ENCODE measurements at regions not wholly inside any gene's neighbourhood (a gene's known extent, or its start where the extent isn't known, plus 50 kb on each side); places are given as distances from the start of the nearest gene placed in this dataset.

DNA sequence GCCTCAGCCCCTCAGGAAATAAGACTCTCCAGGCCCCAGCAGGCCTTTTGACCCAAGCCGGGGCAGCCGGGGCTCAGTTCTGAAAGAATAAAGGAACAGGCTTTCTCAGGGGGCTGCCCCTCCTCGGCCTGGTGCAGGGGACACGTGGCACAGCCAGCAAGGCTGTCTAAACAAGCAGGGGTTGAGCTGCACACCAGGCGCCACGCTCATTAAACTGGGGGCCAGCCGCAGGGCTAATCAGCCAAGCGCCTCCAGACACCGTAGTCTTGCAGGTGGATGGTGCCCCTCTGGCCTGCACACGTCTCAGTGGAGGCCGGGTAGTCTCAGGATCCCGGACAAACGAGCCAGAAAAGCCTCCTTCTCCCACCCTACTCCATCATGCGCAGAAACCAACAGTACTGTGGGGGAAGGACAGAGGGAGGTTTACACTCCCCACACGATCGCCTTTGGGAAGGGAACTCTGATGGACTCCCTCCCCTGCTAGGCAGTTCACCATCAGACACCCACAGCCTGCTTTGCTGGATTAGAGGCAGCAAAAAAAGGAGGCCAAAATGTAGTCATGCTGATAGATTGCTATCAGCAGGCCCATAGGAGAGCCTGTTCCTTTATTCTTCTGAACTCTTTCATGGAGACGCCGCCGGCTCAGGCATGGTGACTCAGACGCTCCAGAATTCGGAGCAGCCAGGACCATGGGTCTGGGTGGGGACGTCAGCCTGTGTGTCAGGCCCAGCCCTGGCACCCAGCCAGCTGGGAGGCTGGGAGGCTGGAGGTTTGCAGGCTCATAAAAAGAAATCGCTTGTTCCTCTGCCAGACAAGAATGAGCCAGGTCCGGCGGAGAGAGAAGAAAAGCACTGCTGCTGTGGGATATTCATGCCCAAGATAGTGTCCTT lies 342.4 kb downstream of the BCOR start:
- no peak for TF ChIP-seq CTCF (IDR thresholded peaks at IDR 0.05)
- no peak for TF ChIP-seq POLR2A (IDR thresholded peaks at IDR 0.05)

Measured in uterus (tissue), 2 donors.